ENCODE measurements at regions not wholly inside any gene's neighbourhood (a gene's known extent, or its start where the extent isn't known, plus 50 kb on each side); places are given as distances from the start of the nearest gene placed in this dataset.

GRCh38 chr12:83210933-83211332 lies 524.2 kb downstream of the TMTC2 start:
- TF ChIP-seq POLR2AphosphoS5 (IDR thresholded peaks at IDR 0.05; ENCODE audit: low read depth, low read length) (no peak), POLR2A (IDR thresholded peaks at IDR 0.05; ENCODE audit: low read depth, low read length) (no peak)
